Trophoblast cell (in vitro differentiated cells and primary cell): ENCODE measurements at regions not wholly inside any gene's neighbourhood (a gene's known extent, or its start where the extent isn't known, plus 50 kb on each side); places are given as distances from the start of the nearest gene placed in this dataset.

ENCODE experiments used
- DNase-seq, 2 donors: peaks; one replicate each; pipeline ENCODE4 v3.0.0-alpha.2; 2016
- H2AFZ ChIP-seq: 2 replicates; pipeline ENCODE4 v1.6.1; 2013; ENCODE audit warnings: low read length, moderate library complexity, mild to moderate bottlenecking; ENCODE audit not compliant: insufficient read depth, poor library complexity
- H2AK5ac ChIP-seq: 2 replicates; pipeline ENCODE4 v1.6.1; 2013; ENCODE audit warnings: mild to moderate bottlenecking, low read length
- H2BK120ac ChIP-seq: 2 replicates; pipeline ENCODE4 v1.6.1; 2013; ENCODE audit warnings: low read length, mild to moderate bottlenecking, moderate library complexity; ENCODE audit not compliant: insufficient read depth, poor library complexity
- H2BK12ac ChIP-seq: 2 replicates; pipeline ENCODE4 v1.6.1; 2013; ENCODE audit warnings: mild to moderate bottlenecking, low read length, moderate library complexity
- H2BK5ac ChIP-seq: 2 replicates; pipeline ENCODE4 v1.6.1; 2013; ENCODE audit warnings: low read length, low read depth, moderate library complexity, mild to moderate bottlenecking; ENCODE audit not compliant: poor library complexity
- H3K14ac ChIP-seq: 2 replicates; pipeline ENCODE4 v1.6.1; 2013; ENCODE audit warnings: mild to moderate bottlenecking, low read length
- H3K18ac ChIP-seq: 2 replicates; pipeline ENCODE4 v1.6.1; 2013; ENCODE audit warnings: mild to moderate bottlenecking, low read length
- H3K23ac ChIP-seq: 2 replicates; pipeline ENCODE4 v1.6.1; 2013; ENCODE audit warnings: low read length
- H3K27ac ChIP-seq: 2 replicates; pipeline ENCODE4 v1.5.1; 2013; ENCODE audit warnings: low read depth, mild to moderate bottlenecking, inconsistent platforms, low read length, moderate library complexity
- H3K27me3 ChIP-seq: 2 replicates; pipeline ENCODE4 v1.6.1; 2013; ENCODE audit warnings: inconsistent platforms, mild to moderate bottlenecking, low read length, moderate library complexity; ENCODE audit not compliant: insufficient read depth
- H3K36me3 ChIP-seq, 2 experiments: 1 replicate in 1 of 2; 2 replicates in 1 of 2; pipeline ENCODE4 v1.6.1; 2013; ENCODE audit warnings: low read length in 2 of 2, mild to moderate bottlenecking in 2 of 2, moderate library complexity in 1 of 2; ENCODE audit not compliant: insufficient read depth in 2 of 2, control insufficient read depth in 1 of 2
- H3K4ac ChIP-seq: 2 replicates; pipeline ENCODE4 v1.6.1; 2013; ENCODE audit warnings: low read depth, mild to moderate bottlenecking, low read length, moderate library complexity
- H3K4me1 ChIP-seq, 2 experiments: 1 replicate in 1 of 2; 2 replicates in 1 of 2; pipeline ENCODE4 v1.6.1; 2013; ENCODE audit warnings: low read length in 2 of 2, mild to moderate bottlenecking in 2 of 2, moderate library complexity in 1 of 2; ENCODE audit not compliant: insufficient read depth in 2 of 2, control insufficient read depth in 1 of 2
- H3K4me2 ChIP-seq: 2 replicates; pipeline ENCODE4 v1.6.1; 2013; ENCODE audit warnings: inconsistent platforms, mild to moderate bottlenecking, low read length, moderate library complexity
- H3K4me3 ChIP-seq: 2 replicates; pipeline ENCODE4 v1.5.1; 2013; ENCODE audit warnings: mild to moderate bottlenecking, low read depth, low read length, inconsistent platforms
- H3K79me1 ChIP-seq: one replicate; pipeline ENCODE4 v1.6.1; 2013; ENCODE audit warnings: low read length
- H3K79me2 ChIP-seq: 2 replicates; pipeline ENCODE4 v1.6.1; 2013; ENCODE audit warnings: low read length, mild to moderate bottlenecking; ENCODE audit not compliant: control insufficient read depth, insufficient read depth, poor library complexity
- H3K9ac ChIP-seq: 2 replicates; pipeline ENCODE4 v1.6.1; 2013; ENCODE audit warnings: mild to moderate bottlenecking, low read length
- H3K9me3 ChIP-seq: 2 replicates; pipeline ENCODE4 v1.6.1; 2013; ENCODE audit warnings: low read depth, mild to moderate bottlenecking, control low read depth, inconsistent platforms, low read length; ENCODE audit not compliant: insufficient read depth
- H4K12ac ChIP-seq: 2 replicates; pipeline ENCODE4 v1.6.1; 2013; ENCODE audit warnings: low read depth, mild to moderate bottlenecking, low read length, moderate library complexity
- H4K8ac ChIP-seq: 2 replicates; pipeline ENCODE4 v1.6.1; 2013; ENCODE audit warnings: low read depth, mild to moderate bottlenecking, low read length, moderate library complexity
- H4K91ac ChIP-seq: one replicate; pipeline ENCODE4 v1.6.1; 2013; ENCODE audit warnings: low read depth, mild to moderate bottlenecking, low read length, moderate library complexity
- WGBS: extraction: QIAGEN DNeasy Blood & Tissue Kit; methylation state at CpG from one replicate; pipeline ENCODE4 v1.1.7; 2013; ENCODE audit warnings: missing lambda C conversion rate; ENCODE audit not compliant: insufficient read length, insufficient coverage; ENCODE audit errors: extremely low coverage; 5-methylcytosine and 5-hydroxymethylcytosine counted together

DNA sequence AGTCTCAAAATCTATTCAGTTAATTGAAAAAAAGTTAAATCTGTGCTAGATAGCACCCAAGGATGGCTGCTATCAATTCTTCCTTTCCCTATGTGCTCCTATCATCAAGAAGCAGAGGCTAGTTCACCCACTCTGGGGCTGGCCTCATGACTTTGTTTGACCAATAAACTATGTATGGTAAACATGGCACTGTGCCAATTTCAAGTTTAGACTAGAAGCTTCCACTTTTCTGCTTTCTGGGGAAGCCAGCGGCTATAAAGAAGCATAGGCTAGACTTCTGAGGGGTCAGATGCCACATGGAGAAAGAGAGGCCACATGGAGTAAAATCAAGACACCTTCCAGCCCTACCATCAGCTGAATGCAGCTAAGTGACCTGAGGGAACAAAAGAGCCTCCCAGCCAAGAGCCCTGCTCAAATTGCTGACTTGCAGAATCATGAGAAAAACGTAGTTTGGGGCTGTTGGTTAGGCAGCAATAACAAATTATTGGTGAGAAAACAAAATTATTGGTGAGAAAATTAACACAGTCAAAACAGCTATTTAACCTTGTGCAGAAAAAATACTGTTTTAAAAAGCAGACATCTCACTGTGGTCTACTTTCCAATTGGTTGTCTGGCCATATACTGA is 86.5 kb upstream of the SLC14A2 start:
- Histone ChIP-seq H3K79me2 (no peaks in the 10 kb centered on the region), H3K79me1 (no peaks in the 10 kb centered on the region), H4K12ac (no peak overlapping the region), H3K4me3 (no peak overlapping the region), H3K27me3 (no peaks in the 10 kb centered on the region), H3K36me3 (no peaks in the 10 kb centered on the region), H3K9me3 (no peaks in the 10 kb centered on the region), H4K91ac (no peak overlapping the region), H3K27ac (no peak overlapping the region), H2BK12ac (no peak overlapping the region), H4K8ac (no peak overlapping the region), H2BK5ac (no peak overlapping the region), H3K18ac (no peak overlapping the region), H2BK120ac (no peak overlapping the region), H2AK5ac (no peak overlapping the region), H3K4ac (no peak overlapping the region), H3K23ac (no peak overlapping the region), H3K4me1 (no peaks in the 10 kb centered on the region), H3K9ac (no peak overlapping the region), H3K4me2 (no peak overlapping the region), H3K14ac (no peak overlapping the region), H2AFZ (no peak overlapping the region)
- DNase-seq: no peak
- WGBS: no CpG with 5 or more reads among the region's 2 CpGs

DNA sequence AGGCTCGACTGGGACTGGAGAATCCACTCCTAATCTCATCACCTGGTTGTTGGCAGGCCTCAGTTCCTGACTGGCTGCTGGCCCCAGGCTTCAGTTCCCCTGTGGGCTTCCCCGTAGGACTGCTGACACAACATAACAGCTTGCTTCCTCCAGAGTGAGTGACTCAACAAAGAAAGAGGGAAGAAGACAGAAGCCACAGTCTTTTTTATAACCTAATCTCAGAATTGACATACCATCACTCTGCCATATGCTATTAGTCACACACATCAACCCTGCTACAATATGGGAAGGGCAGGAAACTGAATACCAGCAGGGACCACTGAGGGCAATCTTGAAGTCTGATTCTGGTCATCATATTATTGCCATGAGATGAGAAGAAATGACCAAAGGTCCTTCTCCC is 76.8 kb upstream of the SLC14A2 start:
- H2AFZ ChIP-seq: no peak overlapping the region
- no peak overlapping the region for H2BK120ac ChIP-seq
- no peak overlapping the region for H2BK5ac ChIP-seq
- WGBS: no CpG with 5 or more reads among the region's 2 CpGs
- no peak overlapping the region for H2BK12ac ChIP-seq
- no peak overlapping the region for H3K4me3 ChIP-seq
- H3K4ac ChIP-seq: no peak overlapping the region
- no peak overlapping the region for H2AK5ac ChIP-seq
- H3K79me1 ChIP-seq: no peaks in the 10 kb centered on the region
- no peak overlapping the region for H4K12ac ChIP-seq
- no peak overlapping the region for H3K4me2 ChIP-seq
- H3K23ac ChIP-seq: no peak overlapping the region
- no peaks in the 10 kb centered on the region for H3K79me2 ChIP-seq
- H3K9me3 ChIP-seq: peaks cover 2% of the 10 kb centered on the region
- no peaks in the 10 kb centered on the region for H3K27me3 ChIP-seq
- no peak overlapping the region for H4K91ac ChIP-seq
- H3K27ac ChIP-seq: no peak overlapping the region
- no peak overlapping the region for H4K8ac ChIP-seq
- no peak for DNase-seq
- no peak overlapping the region for H3K9ac ChIP-seq
- peaks cover 0 to 4% of the 10 kb centered on the region in 2 experiments for H3K4me1 ChIP-seq
- no peaks in the 10 kb centered on the region for H3K36me3 ChIP-seq
- no peak overlapping the region for H3K18ac ChIP-seq
- no peak overlapping the region for H3K14ac ChIP-seq

- Histone ChIP-seq H2BK5ac (no peak overlapping the region), H3K18ac (no peak overlapping the region), H3K9me3 (peaks cover 2% of the 10 kb centered on the region), H3K4me2 (no peak overlapping the region), H3K4me1 (peaks cover 0 to 4% of the 10 kb centered on the region in 2 experiments), H3K4me3 (no peak overlapping the region), H3K23ac (no peak overlapping the region), H2BK12ac (no peak overlapping the region), H2AK5ac (no peak overlapping the region), H3K27ac (no peak overlapping the region), H3K36me3 (no peaks in the 10 kb centered on the region), H3K9ac (no peak overlapping the region), H4K91ac (no peak overlapping the region), H3K79me2 (no peaks in the 10 kb centered on the region), H3K4ac (no peak overlapping the region), H3K14ac (no peak overlapping the region), H2BK120ac (no peak overlapping the region), H4K12ac (no peak overlapping the region), H4K8ac (no peak overlapping the region), H3K27me3 (no peaks in the 10 kb centered on the region), H3K79me1 (no peaks in the 10 kb centered on the region), H2AFZ (no peak overlapping the region)
- DNase-seq: no peak
- no CpG with 5 or more reads among the region's 5 CpGs for WGBS
Observed at GRCh38 chr18:45539491-45539891, 75.8 kb upstream of the SLC14A2 start.

DNA sequence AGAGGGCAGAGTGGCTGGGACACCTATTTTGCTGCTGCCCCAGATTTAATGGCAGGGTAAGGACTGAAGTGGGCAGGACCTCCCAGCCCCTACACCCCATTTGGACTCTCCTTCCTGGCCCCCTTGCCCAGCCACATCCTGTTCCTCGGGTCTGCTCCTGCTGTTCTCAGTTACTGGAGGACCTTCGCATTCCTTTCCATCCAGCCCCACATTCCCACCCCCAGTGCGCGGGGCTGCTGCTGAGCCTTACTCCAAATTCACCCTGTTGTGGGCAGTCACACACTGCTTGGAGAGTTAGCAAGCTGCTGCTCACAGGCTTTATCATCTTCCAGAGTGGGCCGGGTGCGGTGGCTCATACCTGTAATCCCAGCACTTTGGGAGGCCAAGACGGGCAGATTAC is 75.2 kb upstream of the SLC14A2 start:
- H4K12ac ChIP-seq: no peak overlapping the region
- no CpG with 5 or more reads among the region's 7 CpGs for WGBS
- no peak overlapping the region for H3K9ac ChIP-seq
- H3K4me3 ChIP-seq: no peak overlapping the region
- H4K91ac ChIP-seq: no peak overlapping the region
- H2AFZ ChIP-seq: no peak overlapping the region
- no peak overlapping the region for H2BK120ac ChIP-seq
- no peak overlapping the region for H4K8ac ChIP-seq
- H3K14ac ChIP-seq: no peak overlapping the region
- no peak overlapping the region for H2AK5ac ChIP-seq
- no peaks in the 10 kb centered on the region for H3K79me1 ChIP-seq
- no peak overlapping the region for H3K23ac ChIP-seq
- no peaks in the 10 kb centered on the region for H3K36me3 ChIP-seq
- H3K4me2 ChIP-seq: no peak overlapping the region
- DNase-seq: no peak
- no peaks in the 10 kb centered on the region for H3K79me2 ChIP-seq
- peaks cover 2% of the 10 kb centered on the region for H3K9me3 ChIP-seq
- H3K27me3 ChIP-seq: no peaks in the 10 kb centered on the region
- peaks cover 0 to 4% of the 10 kb centered on the region in 2 experiments for H3K4me1 ChIP-seq
- no peak overlapping the region for H3K4ac ChIP-seq
- no peak overlapping the region for H3K27ac ChIP-seq
- H2BK5ac ChIP-seq: no peak overlapping the region
- no peak overlapping the region for H2BK12ac ChIP-seq
- no peak overlapping the region for H3K18ac ChIP-seq
